IPS DF 4.7 (cell line): ENCODE measurements at regions not wholly inside any gene's neighbourhood (a gene's known extent, or its start where the extent isn't known, plus 50 kb on each side); places are given as distances from the start of the nearest gene placed in this dataset.
A peak's percentile ranks its signal among the peaks of the same experiment; 100 is the strongest.

Experiments used
- DNase-seq: peaks from one replicate; pipeline ENCODE4 v3.0.0-alpha.2; 2013; ENCODE audit warnings: low spot score; ENCODE audit errors: extremely low read depth

DNA sequence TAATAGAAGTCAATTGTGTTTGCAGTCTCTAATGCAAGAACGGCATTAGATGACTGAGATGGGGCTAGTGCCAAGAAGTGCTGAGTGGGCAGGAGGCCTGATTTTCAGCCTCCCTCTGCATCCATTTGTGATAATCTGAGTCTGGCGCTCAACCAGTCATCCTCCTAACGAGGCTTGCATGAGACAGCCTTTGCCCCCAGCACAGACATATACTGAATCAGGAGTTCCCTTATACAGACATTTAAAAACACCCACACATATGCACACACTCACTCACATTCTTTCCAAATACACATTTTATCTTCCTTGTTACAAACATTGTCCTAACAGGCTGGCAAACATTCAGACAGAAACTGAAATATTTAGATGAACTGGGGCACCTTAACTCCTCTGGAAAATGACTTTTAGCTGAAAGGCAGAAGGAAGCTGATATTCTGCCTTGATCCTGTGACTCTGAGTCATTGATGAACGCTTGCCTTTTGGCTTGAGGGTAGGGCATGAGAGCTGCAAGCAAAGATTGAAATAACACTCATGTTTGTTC lies 562.3 kb downstream of the DHX35 start:
- DNase-seq: no peak

GRCh38 chr20:39523405-39523804 lies 561.3 kb downstream of the DHX35 start:
- no peak for DNase-seq

DNA sequence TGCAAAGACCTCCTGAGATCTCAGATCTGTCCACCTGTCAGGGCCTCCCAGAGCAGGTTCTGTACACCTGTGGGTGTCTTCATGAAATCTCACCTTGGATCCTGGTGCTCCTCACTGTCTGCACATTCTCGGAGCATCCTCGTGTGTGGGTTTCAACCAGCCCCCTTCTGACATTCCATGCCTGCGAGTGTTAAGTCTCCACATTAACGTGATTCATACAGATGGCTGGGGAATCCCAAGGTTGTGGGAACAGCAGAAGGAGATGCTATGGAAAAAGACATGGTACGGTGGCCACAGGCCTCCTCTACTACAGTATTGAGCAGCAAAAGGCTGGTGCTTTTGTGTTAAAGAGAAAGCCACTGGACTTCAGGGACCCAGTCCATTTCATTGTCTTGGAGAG lies 556.5 kb downstream of the DHX35 start:
- no peak for DNase-seq

DNA sequence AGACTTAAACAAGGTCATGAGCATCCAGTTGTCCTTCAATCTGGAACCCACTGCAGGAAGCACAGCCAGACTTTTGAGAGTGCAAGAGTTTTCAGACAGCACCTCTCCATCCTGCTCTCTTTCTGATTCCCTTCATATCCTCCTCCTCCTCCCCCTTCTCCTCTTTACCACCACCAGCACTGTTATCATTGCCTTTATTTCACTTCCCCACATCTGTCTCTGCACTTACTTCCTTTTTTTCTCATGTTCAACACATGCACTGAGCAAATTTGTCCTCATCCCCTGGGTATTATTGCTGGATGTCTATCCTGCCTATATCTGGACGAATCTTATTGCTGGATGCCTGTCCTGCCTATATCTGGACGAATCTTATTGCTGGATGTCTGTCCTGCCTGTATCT lies 554.8 kb downstream of the DHX35 start:
- no peak for DNase-seq

GRCh38 chr20:39504710-39505094 lies 542.6 kb downstream of the DHX35 start:
- no peak for DNase-seq

- DNase-seq: no peak
These were observed 542.0 kb downstream of the DHX35 start for GRCh38 chr20:39503902-39504709.

- DNase-seq: no peak
These were observed 530.2 kb downstream of the DHX35 start for GRCh38 chr20:39492223-39492797.

DNA sequence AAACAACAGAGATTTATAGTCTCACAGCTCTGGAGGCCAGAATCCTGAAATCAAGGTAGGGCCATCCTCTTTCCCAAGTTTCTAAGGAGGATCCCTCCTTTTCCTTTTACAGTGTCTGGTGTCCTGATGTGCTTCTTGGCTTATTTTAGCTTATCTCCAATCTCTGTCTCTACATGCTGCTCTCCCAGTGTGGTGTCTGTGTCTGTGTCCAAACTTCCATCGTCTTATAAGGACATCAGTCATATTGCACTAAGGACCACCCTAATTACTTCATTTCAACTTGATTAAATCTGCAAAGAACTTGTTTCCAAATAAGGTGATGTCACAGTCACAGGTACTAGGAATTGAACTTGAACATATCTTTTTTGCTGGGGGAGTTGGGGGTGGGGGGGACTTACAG lies 529.6 kb downstream of the DHX35 start:
- DNase-seq: no peak

GRCh38 chr20:39489986-39490560 lies 527.9 kb downstream of the DHX35 start:
- no peak for DNase-seq

DNA sequence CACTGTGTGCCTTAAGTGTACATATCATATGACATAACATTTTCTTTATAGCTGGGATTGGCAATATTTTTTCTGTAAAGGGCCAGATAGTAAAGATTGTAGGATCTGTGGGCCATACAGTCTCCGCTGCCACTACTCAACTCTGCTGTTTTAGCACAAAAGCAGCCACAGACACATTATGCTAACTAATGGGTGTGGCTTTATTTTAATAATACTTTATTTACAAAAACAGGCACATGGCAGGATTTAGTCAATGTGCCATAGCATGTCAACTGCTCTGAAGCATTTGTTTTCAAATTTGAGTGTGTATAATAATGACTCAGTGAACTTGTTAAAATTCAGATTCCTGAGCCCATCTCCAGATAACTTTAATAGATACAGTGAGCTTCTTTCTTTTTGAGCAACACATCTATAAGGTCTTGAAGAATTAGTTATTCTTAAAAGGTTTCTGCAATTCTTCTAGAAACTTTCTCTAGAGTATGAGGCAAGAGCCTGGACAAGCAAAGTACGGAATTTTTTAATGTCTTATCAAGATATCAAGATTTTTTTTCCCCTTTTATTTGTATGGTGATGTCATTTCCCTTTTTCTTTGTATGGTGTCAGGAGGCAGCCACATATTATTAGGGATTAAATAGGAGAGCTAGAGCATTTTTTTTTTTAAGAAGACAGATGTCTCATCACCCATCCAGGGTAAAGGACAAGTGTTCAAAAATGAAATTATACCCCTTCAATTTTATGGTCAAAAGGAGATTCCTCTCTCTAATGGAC lies 518.3 kb downstream of the DHX35 start:
- no peak for DNase-seq

GRCh38 chr20:39479196-39479810 lies 517.2 kb downstream of the DHX35 start:
- no peak for DNase-seq

DNA sequence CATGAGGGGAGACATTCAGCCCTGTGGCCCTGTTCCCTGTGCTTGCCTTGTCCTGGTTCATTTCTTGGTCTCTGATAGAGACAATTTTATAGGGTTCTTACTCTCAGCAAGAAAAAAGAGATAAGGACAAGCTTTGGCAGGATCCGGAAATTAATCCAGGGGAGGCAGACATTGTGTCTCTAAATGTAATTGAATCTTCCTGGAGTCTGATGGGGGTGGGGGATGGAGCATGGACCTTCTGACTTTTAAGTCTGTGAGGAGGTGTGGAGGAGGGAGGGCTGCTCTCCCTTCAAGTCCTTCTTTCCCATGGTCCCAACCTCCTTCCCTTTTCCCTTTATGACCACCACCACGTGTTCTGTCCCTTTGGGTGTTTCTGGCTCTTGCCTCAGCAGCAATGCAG lies 512.7 kb downstream of the DHX35 start:
- no peak for DNase-seq

DNA sequence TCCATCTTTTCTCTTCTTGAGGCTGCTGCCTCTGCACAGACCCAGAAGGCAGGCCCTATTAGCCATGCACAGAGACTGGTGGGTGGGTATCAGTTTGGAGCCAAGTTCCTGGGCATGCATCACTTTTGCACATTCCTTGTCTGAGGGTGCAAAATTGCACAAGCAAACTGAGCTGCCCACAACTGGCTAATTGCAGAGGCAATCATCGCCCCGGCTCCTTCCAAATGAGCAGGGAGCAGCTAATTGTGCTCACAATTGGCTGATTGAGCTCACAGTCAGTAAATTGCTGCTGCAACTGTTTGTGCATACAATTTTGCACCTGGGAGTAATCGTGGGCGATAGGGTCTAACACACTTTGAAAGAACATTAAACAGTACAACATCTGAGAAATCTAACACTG lies 511.4 kb downstream of the DHX35 start:
- DNase-seq: no peak

DNA sequence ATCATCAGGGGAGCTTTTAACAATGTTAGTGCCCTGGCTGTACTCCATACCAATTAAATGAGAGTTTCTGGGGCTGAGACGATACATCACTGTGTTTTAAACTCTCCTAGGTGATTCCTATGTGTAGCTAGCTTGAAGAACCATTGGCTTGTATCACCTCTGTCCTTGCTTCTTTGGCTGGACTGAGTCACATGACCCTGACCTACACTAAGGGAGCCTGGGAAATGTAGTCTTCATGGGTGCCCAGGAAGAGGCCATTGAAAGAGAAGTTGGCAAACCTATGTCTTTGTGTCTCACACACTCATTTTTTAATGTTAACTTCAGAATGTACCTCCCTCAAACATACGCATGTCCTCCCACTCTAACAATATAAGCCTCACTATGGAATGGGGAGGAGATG lies 506.6 kb downstream of the DHX35 start:
- DNase-seq: peak; percentile 7

GRCh38 chr20:39464238-39464637 lies 502.1 kb downstream of the DHX35 start:
- no peak for DNase-seq

- no peak for DNase-seq
These were observed 500.3 kb downstream of the DHX35 start for GRCh38 chr20:39462416-39462945.

- DNase-seq: no peak
These were observed 496.3 kb downstream of the DHX35 start for GRCh38 chr20:39458452-39458851.

GRCh38 chr20:39453890-39454289 lies 491.7 kb downstream of the DHX35 start:
- DNase-seq: no peak

- DNase-seq: no peak
These were observed 490.6 kb downstream of the DHX35 start for GRCh38 chr20:39452583-39453340.

DNA sequence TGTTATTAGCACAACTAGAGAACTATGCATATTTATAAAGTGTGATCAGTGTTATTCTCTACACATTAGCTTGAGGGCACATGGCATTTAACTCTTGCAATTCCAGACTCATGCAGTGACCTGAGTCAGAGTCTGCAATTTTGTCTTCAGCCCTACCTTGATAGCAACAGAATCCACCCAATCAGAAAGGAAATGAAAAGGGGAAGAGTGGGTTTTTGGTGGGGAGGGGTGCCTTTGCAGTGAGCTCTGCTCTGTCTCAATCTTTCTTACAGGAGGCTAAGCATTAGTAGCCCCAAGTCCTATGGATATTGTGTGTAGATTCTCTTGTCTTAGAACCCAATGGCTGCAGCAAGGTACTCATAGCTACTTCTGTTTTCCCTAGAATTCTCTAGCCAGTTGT lies 489.2 kb downstream of the DHX35 start:
- no peak for DNase-seq
